ENCODE measurements at regions not wholly inside any gene's neighbourhood (a gene's known extent, or its start where the extent isn't known, plus 50 kb on each side); places are given as distances from the start of the nearest gene placed in this dataset.

DNA sequence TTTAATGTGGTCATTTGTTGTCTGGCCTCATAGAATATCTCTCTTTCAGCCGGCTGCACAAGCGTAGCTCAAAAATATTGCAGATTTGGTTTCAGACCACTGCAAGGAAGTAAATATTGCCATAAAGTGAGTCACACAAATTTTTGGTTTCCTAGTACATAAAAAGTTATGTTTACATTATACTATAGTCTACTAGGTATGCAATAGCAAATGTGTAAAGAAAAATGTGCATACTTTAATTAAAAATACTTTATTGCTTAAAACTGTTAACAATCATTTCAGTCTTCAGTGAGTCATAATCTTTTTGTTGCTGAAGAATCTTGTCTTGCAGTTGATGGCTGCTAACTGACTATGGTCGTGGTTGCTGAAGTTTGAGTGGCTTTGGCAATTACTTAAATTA, 425.1 kb upstream of the ROBO1 start:
- H3K4me3 Mint-ChIP-seq = no peak overlapping the region
- TF ChIP-seq, protein P1, sequence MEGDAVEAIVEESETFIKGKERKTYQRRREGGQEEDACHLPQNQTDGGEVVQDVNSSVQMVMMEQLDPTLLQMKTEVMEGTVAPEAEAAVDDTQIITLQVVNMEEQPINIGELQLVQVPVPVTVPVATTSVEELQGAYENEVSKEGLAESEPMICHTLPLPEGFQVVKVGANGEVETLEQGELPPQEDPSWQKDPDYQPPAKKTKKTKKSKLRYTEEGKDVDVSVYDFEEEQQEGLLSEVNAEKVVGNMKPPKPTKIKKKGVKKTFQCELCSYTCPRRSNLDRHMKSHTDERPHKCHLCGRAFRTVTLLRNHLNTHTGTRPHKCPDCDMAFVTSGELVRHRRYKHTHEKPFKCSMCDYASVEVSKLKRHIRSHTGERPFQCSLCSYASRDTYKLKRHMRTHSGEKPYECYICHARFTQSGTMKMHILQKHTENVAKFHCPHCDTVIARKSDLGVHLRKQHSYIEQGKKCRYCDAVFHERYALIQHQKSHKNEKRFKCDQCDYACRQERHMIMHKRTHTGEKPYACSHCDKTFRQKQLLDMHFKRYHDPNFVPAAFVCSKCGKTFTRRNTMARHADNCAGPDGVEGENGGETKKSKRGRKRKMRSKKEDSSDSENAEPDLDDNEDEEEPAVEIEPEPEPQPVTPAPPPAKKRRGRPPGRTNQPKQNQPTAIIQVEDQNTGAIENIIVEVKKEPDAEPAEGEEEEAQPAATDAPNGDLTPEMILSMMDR (IDR thresholded peaks at IDR 0.05; ENCODE audit: unreplicated experiment in 3 of 3) = no peak
- no peaks in the 10 kb centered on the region for H3K36me3 Mint-ChIP-seq (ENCODE audit: low read depth)
- H3K27me3 Mint-ChIP-seq (ENCODE audit: low read depth) = no peaks in the 10 kb centered on the region
- H3K9me3 Mint-ChIP-seq = peaks cover 17% of the 10 kb centered on the region
- no peak overlapping the region for H3K27ac Mint-ChIP-seq
- H3K4me1 Mint-ChIP-seq = peaks cover 11% of the 10 kb centered on the region

DNA sequence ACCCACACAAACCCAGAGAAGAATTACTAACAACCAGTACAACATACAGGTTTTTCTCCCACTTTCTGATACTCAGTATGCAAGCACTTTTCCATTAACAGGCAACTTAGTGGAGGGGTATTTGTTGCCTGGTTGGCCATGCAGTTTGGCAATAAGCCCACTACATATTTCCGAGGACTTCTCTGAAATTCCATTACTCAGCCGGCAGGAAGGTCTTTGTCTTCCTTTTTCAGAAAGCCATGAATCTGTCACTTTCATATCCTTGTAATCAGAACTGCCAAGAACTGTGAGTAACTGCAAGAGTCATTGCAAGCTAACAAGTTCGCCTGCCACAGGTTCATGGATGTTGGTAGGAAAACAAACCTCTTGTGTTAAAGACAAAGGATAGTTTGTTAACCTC, 422.3 kb upstream of the ROBO1 start:
- Mint-ChIP-seq H3K27ac (peak overlapping the region; percentile 16 to 67 (median 47)), H3K4me3 (no peak overlapping the region), H3K27me3 (ENCODE audit: low read depth) (peaks cover 4% of the 10 kb centered on the region), H3K9me3 (peaks cover 5% of the 10 kb centered on the region), H3K4me1 (peaks cover 11% of the 10 kb centered on the region), H3K36me3 (ENCODE audit: low read depth) (no peaks in the 10 kb centered on the region)
- TF ChIP-seq, protein P1 (IDR thresholded peaks at IDR 0.05; ENCODE audit: unreplicated experiment in 3 of 3) = no peak

DNA sequence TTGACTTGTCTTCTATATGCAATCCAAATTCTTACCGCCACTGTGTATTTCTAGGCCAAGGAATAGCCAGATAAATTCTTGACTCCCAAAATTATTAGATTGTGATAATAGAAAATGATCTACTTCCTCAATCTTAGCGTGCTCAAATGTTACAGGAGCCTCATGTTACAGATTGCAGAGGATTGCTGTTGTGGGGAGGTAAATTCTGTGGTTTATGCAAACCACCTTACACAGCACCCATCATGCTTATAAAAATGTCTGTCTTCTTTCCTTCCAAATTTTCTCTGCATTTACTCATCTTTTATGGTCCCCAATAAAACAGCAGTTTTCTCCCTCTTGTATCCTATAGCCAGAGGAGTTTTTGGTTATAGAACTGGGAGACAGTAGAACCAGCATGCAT, 420.2 kb upstream of the ROBO1 start:
- Mint-ChIP-seq H3K27ac (no peak overlapping the region), H3K4me1 (peaks cover 11% of the 10 kb centered on the region), H3K9me3 (no peaks in the 10 kb centered on the region), H3K4me3 (no peak overlapping the region), H3K36me3 (ENCODE audit: low read depth) (no peaks in the 10 kb centered on the region), H3K27me3 (ENCODE audit: low read depth) (peaks cover 4% of the 10 kb centered on the region)
- TF ChIP-seq, protein P1 (IDR thresholded peaks at IDR 0.05; ENCODE audit: unreplicated experiment in 3 of 3) = no peak

DNA sequence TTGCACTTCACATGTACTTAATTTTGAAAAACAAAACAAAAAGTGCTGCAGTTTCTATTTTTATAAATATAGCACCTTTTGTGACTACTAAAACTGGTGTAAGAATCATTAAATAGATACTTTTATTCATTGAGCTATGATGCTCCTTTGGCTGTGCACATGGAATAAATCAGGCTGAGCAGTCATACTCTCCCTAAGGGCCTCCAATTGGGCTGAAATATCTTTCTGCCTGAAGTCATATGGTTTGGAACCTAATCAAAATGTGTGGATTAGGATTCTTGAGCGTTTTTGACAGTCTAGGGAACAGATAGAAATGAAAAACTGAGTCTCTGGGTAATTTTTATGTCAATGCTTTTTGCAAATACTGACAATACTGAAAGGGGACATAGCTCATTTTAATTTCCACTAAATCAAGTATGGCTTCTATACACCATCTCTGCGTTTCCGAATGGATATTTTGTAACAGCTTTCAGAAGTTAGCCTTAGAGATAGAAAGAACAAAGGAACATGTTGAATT, 392.2 kb upstream of the ROBO1 start:
- TF ChIP-seq, protein P1 (IDR thresholded peaks at IDR 0.05; ENCODE audit: unreplicated experiment in 3 of 3) = no peak
- Mint-ChIP-seq H3K9me3 (no peaks in the 10 kb centered on the region), H3K27ac (no peak overlapping the region), H3K27me3 (ENCODE audit: low read depth) (no peaks in the 10 kb centered on the region), H3K4me1 (no peaks in the 10 kb centered on the region), H3K36me3 (ENCODE audit: low read depth) (no peaks in the 10 kb centered on the region), H3K4me3 (no peak overlapping the region)

DNA sequence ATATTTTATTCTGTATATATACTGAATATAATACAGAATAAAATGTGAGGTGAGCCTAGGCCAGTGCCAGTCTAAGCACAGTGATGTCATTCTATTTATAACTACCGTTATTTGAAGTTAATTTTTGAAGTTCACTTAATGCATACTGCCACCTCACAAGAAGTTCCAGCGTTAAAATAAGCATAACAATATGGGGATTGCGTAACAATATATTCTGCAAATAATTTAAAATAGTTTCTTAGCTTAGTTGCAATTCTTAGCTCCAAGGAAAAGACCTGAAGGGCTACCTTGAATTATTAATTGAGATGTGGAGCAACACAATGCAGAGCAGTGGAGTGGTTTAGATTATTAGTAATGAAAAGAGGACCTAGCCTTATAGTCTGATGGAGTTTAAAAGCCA, 390.5 kb upstream of the ROBO1 start:
- Mint-ChIP-seq H3K9me3 (no peaks in the 10 kb centered on the region), H3K27me3 (ENCODE audit: low read depth) (no peaks in the 10 kb centered on the region), H3K4me1 (no peaks in the 10 kb centered on the region), H3K27ac (no peak overlapping the region), H3K36me3 (ENCODE audit: low read depth) (no peaks in the 10 kb centered on the region), H3K4me3 (no peak overlapping the region)
- TF ChIP-seq, protein P1 (IDR thresholded peaks at IDR 0.05; ENCODE audit: unreplicated experiment in 3 of 3) = no peak

DNA sequence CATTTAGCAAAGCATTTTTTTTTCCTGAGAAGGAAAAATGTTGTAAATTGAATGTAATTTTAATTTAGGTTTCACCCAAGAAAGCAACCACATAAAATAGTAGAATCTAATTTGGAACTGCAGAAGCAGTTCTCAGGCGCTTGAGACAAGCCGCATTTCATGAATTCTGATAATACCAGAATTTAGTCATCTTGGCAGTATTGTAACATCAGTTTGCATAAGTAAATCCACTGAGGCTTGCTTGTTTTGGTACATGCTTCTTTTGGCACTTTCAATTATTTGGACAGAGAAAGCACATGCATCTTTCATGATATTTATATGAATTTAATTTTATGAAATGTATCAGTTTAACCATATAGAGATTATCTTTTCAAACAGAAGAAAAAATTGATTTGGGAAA, 389.7 kb upstream of the ROBO1 start:
- Mint-ChIP-seq H3K27me3 (ENCODE audit: low read depth) (no peaks in the 10 kb centered on the region), H3K9me3 (peaks cover 1% of the 10 kb centered on the region), H3K36me3 (ENCODE audit: low read depth) (no peaks in the 10 kb centered on the region), H3K4me1 (no peaks in the 10 kb centered on the region), H3K4me3 (no peak overlapping the region), H3K27ac (no peak overlapping the region)
- TF ChIP-seq, protein P1 (IDR thresholded peaks at IDR 0.05; ENCODE audit: unreplicated experiment in 3 of 3) = no peak

Data from nephron (organoid).